Dedifferentiated amniotic fluid mesenchymal stem cell (primary cell): ENCODE measurements at regions not wholly inside any gene's neighbourhood (a gene's known extent, or its start where the extent isn't known, plus 50 kb on each side); places are given as distances from the start of the nearest gene placed in this dataset.

Source experiments
- DNase-seq: peaks from one replicate; pipeline ENCODE4 v3.0.0-alpha.2; 2016; ENCODE audit errors: extremely low spot score

DNA sequence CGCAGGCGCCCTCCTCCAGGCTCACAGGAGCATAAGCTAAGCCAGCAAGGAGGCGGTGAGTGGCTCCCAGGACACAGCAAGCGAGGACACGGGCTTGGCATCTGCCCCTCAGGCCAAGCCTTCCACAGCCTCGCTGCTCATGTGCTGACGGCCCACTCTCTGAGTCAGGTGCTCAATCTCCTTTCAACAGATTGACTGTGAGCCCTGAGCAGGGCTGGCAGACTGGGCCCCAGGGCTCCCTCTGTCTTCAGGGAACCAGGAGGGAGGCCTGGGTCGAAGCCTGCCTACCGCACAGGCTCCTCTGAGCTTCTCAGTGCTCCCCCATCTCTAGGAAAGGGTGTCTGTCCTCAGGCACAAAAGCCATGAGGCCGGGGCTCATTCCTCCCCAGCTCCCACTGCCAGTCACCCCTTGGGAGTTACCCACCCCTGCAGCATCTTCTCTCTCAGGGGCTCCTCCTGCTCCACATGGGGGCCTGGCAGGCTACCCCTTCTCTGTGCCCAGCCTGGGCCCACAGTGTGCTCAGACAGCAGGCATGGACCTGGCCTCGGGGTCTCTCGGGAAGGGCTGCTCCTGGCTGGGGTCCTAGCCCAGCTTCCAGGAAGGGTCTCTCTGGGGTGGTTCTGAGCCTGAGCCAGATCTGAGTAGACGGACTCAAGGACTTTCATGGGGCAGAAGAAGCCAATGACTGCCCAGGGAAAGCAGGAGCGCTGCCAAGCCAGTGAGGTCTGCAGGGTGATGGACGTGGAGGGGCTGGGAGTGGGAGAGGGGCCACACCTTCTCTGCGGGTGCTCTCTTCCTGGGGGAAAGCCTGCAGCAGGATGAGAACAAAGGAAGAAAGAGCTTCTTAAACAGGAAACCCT lies 138.0 kb upstream of the GPC1 start:
- DNase-seq, result no peak

DNA sequence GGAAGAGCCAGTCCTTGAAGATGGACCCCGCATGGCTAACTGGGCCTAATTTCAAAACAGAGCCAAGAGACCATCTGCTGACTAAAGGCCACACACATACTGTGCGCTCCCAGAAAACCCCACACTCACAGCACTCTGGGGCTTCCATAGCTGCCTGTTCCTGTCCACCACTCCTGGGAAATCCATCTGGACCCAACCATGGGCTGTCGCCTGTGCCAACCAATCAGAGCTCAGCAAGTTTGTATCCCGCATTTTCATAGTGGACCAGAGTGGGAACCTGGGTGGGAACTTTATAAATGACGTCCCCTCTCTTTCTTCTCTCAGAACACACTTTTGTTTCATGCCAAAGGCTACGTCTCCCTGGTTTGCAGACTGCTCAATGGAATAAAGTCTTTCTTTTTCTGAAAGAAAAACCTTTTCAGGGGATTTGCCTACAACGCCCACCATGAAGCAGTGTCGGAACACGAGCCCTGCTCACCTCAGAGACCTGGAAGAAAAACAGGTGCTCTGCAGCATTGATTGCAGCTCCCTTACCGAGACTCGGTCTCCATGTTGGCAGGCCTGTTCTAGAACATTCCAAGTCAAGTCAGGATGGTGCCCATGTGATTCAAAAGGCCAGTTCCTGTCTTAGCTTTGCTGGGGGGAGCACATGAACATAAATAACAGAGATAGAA lies 137.2 kb upstream of the GPC1 start:
- DNase-seq, result no peak

DNA sequence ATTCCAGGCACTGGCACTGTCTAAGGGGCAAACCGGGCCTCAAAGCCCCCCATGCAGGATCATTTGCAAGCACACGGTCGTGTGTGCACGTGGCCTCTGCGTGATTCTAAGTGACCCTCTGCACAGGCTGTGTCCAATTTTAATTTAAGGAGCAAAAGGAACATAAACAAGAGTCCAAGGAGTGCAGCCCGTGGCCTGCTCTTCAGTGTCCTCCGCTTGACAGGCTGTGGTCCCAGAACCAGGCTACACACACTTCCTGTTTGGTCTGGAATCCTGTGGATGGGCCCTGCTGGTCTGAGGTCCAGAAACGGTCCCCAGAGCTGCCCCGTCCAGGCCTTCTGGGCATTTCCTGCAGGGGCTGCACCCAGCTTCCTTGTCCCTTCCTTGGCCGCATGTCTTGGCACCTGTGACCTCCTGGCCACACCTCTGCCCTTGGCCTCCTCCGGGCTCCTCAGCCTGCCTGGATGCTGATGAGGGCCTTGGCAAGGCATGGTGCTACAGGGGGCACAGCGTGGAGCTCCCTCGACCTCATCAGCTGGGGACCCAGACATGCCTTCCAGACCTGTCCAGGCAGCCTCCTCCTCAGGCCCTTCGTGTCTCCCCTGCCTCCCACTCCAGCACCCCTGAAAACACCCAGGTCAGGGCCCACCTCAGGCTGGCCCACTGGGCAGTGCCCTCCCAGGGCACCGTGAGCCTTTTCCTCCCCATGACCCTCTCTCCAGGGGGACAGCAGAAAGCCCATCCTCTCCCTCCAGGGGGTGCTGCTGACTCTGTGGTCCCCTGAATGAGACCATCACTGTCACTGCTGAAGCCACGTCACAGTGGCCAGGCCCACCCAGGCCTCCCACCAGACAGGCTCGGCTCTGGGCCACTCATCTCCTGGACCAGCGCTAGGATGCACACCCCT lies 136.4 kb upstream of the GPC1 start:
- no peak for DNase-seq

DNA sequence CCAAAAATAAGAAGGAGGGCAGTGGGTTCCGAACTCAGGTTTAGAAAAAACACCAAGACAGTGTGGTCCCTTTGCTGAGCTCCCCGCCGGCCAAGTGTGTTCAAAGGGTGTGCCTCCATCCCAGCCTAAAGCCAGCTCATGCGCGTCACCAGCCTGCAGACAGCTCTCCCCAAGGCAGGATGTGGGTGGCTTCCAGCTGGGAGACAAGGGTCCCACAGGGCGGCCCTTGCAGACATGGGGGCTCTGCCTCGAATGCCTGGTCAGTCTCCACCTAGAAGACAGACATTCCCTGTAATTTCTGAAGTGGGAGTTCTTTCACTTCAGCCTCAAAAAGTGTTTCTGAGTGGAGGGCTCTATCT lies 135.8 kb upstream of the GPC1 start:
- DNase-seq, result no peak

DNA sequence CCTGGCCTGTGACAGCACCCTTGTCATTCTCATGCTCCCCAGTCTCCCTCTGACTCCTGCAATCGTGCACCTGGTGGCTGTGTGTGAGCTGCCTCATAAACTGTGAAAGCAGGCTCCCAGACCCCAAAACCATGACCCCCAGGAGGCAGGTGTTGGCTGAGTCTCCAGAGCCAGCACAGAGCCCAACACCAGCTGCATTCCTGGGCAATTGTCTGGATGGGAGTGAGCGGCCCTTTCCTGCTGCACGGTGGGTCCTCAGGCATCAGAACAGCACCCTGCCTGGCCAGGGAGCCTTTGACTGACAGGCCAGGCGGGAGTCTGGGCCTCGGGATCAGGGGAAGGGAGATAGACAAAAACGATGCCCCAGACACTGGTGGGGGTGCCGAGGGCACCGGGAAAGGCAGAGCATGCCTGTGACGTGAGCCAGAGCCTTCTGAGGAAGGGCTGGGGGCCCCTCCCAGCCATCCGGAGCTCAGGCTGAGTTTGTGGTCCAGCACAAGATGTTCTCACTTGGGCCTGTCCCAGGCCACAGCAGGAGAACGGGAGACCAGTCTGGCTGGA lies 135.1 kb upstream of the GPC1 start:
- no peak for DNase-seq

DNA sequence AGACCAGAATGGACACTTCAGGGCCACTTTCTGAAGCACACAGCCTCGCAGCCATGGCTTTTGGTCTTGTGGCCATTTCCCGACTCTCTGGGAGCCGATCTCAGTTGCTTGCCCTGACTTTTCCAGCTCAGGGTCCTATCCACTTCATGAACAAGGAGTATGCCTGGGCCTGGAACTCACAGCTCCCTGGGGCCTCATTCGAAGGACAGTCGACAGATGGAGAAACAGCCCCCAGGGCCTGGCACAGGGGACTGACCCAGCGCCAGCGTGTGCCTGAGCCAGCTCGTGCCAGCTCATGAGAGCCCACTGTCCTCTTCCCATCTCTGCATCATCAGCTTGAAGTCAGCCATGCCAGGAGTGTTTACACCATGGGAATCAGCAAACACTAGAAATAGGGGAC lies 134.6 kb upstream of the GPC1 start:
- no peak for DNase-seq

DNA sequence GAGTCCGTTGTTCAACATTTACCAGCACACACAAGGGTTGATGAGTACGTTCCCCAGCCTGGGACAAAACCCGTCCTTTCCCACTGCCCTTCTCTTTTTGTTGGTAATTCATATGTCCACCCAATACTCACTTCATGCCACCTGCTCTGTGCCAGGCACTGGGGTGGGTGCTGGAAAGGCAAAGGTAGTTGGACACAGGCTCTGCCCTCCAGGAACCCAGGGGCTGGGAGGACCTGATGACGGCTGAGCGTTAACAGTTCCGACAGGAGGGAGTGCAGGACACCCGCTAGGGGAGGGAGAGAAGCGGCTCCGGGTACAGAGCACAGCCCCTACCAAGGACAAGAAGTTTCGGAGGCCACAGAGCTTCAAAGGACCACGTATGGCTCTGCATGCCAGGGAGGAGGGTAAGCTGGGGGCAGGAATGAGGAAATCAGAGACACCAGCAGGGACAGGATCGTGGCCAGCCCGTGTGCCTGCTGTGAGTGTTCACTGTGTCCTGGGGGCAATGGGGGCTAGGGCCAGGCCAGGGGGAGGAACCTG lies 134.1 kb upstream of the GPC1 start:
- DNase-seq, result no peak

DNA sequence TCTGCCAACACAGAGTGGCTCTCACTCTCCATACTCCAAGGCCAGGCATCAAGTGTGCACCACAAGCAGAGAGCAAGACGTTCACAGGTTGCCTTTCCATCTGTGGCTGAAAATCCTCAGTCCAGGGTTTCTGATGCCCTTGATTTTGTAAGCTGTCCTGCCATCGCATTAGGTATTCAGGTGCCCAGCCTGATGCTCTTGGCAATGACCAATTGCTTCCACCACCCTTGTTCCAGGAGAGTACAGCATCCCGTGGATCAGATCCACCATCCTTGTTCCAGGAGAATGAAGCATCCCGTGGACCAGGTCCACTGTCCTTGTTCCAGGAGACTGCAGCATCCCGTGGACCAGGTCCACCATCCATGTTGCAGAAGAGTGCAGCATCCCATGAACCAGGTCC lies 133.4 kb upstream of the GPC1 start:
- DNase-seq, result no peak

DNA sequence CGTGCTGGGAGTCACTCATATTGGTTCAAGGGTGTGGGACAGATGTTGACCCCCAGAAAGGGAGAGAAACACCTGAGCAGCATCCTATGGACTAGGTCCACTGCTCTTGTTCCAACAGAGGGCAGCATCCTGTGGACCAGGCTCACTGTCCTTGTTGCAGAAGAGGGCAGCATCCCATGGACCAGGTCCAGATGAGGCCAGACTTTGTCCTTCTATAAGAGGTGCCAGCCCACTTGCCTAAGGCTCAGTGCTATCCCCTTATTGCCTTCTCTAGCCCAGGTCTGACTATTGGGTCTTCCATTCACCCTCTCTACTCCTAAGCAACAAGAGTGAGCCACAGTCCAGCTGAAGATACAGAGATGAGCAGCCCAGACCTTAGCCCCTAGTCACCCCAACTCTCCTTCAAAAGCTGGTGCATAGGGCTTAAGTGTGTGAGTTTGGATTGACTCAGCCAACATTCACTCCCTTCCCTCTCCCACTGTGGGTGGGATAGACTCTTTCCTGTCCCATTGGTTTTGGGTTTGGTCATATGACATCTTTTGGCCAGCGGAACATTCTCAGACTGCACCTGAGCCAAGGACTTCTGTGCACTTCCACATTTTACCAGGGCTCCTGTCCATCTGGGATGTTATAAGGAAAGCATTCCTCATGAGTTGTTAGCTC lies 132.4 kb upstream of the GPC1 start:
- DNase-seq, result no peak

DNA sequence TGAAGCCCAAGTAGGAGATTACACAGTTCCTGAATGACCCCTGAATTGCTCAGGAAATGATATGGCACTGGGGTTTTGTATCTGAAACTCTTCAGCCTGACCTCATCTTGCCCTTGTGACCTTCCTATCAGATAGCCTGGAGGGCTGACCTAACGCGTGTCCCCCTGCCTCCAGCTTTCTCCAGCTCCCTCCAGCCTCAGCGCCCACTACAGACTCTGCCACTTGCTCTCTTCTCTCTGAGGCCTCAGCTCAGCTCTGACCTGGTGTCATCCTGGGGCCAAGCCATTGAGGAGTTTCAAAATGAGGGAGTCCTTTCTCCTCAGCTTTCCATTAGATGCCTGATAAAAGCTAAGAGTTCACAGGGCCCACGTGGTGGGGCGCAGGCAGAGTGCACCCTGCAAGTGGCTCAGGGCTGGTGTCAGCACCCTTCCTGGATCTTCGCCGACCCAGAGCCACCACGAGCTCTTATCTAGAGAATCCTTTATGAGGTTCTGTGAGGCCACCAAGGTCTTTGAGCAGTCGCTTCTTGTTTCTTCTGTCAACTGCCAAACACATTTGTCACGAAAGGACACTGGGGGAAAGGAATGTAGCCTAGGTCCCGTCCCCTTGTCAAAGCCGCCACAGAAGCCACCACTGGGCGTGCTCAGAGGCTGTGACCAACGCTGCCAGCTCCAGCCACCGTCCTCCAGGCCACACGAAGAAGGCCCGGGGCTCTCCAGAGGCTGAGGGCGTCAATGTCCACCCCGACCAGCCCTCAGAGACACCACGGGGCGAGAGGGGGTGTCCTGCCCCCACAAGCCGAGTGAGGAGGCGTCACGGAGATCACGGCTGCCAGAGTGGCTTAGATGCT lies 131.3 kb upstream of the GPC1 start:
- no peak for DNase-seq

DNA sequence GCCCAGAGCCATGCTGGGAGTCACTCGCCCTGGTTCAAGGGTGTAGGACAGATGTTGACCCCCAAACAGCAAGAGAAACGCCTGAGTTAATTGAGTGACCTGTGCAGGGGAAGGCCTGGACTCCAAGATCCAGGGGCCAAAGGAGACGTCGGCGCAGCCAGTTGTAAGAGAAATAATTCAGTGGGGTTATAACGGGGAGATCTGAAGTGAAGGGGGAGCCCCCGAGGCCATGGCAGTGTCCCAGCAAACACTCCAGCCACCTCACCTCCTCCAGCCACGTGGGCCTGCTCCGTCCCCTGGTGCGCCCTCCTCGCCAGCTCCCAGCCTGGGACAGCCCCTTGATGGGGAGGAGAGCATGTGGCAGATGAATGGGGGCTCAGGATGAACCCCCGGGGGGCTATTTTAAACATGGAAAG lies 130.7 kb upstream of the GPC1 start:
- DNase-seq, result no peak

DNA sequence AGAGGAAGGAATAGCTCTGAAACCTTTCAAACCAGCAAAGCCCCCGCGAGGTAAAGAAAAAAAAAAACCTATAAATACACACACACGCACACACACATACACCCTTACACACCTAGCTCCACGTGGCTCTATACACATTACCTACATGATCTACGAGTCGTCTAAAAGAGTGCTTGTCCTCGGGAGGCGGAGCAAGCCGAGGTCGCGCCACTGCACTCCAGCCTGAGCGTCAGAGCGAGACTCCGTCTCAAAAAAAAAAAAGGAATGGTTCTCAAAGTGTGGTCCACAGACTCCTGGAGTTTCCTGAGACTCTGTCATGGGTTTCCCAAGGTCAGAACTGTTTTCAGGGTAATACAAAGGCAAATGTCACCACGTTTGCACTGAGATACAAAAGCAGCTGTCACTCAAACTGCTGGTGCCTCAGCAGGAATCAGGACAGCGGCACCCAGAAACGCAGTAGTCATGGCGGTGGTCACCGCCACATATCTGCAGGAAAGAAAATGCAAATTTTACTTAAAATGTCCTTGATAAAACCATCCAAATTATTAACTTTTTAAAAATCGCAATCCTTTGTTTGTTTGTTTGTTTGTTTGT lies 130.0 kb upstream of the GPC1 start:
- DNase-seq, result no peak

DNA sequence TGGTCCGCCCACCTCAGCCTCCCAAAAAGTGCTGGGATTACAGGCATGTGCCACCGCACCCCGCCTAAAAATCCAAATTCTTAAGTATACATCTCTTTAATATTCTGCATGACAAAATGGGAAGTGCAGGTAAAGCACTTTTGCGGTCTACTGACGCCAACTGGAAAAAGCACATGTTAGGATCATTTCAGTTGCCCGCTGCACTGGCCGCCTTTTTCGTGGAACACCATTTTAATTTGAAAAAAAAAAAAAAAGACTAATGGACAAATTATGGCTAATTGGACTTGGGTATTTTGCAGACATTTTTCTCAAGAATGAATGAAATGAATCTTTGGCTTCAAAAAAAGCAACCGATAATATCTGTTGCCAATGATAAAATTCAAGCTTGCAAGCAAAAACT lies 129.3 kb upstream of the GPC1 start:
- no peak for DNase-seq

DNA sequence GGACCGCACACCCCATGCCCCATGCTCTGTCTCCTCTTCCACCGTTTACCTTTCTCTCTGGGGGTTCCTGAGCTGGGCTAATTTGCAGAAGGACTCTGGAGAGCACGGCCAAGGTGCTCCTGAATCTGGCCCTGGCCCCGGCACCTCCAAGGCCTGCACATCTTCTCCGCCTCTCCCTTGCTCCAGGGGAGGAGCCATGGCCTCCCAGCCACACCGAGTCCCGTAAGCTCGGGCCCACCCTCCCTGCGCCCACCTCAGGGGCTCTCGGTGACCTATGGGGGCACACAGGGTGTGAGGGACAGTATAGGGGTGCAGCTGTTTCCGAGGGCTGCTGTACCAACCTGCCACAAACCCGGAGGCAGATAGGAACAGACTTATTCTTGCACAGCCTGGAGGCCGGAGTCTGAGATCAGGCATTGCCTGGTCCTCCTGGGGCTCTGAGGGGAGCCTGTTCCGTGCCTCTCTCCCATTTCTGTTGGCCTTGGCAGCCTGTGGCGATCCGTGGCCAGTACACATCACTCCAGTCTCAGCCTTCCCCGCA lies 127.3 kb upstream of the GPC1 start:
- DNase-seq, result no peak

DNA sequence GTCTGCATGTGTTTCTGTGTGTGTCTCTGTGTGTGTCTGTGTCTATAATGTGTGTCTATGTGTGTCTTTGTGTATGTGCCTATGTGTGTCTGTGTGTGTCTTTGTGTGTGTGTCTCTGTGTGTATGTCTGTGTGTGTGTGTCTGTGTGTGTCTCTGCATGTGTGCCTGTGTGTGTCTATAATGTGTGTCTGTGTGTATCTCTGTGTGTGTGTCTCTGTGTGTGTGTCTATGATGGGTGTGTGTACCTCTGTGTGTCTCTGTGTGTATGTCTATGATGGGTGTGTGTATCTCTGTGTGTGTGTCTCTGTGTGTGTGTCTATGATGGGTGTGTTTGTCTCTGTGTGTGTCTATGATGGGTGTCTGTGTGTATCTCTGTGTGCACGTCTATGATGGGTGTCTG lies 126.2 kb upstream of the GPC1 start:
- no peak for DNase-seq

DNA sequence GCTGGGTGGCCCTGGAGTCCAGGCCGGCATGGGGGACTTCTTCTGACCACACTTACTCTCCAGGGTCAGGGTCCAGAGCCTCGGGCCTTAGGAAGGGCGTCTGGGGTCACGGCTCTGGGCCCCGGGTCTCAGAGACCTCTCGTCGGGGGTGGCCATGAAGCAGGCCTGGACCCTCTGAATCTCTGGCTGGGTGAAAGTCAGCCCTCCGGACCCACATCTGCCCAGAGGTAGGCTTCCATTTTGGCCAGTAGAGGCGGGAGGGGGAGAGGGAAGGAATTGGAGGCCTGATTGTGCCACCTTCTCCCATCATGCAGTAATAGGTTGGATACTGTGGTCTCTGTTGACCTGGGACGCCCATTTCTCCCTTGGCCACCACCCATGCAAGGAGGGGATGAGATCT lies 125.3 kb upstream of the GPC1 start:
- DNase-seq, result no peak

DNA sequence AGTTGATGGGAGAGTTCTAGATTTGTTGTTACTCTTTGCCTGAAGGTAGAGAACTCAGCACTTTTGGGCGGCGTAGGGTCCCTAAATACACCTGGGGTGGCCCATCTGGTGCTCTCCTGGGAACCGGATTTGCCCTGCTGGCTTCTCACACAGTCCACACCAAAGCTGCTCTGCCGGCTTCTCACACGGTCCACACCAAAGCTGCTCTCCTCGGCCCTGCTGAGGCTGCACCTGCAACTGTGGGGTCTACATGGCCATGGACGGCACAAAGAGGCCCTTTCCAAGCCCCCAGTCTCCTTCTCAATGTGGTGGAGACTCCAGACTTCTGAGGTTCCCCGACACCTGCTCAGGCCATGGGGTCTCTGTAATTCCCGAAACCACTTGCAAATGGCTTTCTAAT lies 124.8 kb upstream of the GPC1 start:
- DNase-seq, result no peak

DNA sequence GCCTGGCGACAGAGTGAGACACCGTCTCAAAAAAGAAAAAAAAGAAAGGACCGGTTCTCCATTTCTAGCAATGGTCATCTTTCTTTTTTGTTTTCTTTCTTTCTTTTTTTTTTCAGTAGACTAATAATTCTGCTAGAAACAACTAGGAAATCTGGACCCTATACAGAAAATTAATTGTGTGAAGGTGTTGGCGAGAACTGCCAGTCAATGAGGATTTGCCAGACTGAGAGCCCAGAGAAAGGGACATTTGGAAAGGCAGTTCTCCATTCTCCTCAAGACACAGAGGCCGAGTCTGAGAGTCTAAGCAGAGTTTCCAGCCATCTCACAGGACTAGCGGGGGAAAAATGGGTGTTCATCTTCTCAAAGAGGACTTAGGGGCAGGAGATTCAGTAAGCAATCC lies 123.6 kb upstream of the GPC1 start:
- DNase-seq, result no peak

DNA sequence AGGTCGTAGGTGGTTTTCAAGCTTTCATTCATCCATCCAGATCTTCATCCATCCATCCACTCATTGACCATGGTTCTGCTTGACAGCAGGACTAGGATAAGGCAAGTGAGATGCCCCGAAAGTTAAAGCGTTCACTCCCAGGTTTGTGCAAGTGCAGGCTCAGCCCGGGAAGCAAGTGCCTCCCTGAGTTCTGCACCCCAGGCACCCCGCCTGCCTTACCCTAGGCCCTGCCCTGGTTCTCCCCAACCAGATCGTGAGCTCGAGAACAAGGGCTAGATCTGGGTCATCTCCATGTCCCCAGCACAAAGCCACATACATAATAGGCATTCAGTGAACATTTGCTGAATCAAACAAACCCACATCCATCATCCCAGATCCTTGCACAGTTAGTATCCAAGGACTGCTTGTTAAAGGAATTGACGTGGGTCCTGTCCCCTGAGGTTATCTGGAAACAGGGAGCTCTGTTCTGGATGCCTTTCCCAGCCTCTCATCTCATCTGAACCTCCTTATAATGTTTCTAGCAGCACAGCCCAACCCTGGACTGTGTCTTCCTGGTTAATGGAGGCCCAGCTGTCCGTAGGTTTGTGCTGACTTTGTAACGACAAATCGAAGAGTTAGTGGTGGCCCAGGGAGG lies 116.1 kb upstream of the GPC1 start:
- no peak for DNase-seq
